ENCODE measurements at regions not wholly inside any gene's neighbourhood (a gene's known extent, or its start where the extent isn't known, plus 50 kb on each side); places are given as distances from the start of the nearest gene placed in this dataset.
"Not testable (repeated sequence)": the region's sequence is repeated elsewhere in the genome, so short reads cannot be mapped to it uniquely, and the experiment has no call there.

DNA sequence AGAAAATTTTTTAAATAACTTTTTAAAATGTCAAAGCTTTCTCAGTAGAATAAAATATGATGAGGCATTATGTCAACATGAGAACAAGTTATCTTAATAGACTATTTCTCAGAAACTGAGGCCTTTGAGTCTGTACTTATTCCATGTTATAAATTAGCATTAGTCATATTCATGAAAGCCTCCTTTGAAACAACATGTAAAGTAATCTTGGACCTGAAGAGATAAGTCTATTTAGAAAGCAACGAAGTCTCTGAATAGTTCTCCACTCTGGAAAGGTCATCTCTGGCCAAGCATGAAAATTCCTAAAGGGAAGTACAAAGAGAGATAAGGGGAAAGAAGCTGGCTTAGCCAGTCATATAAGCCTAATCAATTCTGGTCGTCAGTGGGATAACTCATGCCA is 150.8 kb downstream of the CYB561 start:
- DNase-seq = no peak

DNA sequence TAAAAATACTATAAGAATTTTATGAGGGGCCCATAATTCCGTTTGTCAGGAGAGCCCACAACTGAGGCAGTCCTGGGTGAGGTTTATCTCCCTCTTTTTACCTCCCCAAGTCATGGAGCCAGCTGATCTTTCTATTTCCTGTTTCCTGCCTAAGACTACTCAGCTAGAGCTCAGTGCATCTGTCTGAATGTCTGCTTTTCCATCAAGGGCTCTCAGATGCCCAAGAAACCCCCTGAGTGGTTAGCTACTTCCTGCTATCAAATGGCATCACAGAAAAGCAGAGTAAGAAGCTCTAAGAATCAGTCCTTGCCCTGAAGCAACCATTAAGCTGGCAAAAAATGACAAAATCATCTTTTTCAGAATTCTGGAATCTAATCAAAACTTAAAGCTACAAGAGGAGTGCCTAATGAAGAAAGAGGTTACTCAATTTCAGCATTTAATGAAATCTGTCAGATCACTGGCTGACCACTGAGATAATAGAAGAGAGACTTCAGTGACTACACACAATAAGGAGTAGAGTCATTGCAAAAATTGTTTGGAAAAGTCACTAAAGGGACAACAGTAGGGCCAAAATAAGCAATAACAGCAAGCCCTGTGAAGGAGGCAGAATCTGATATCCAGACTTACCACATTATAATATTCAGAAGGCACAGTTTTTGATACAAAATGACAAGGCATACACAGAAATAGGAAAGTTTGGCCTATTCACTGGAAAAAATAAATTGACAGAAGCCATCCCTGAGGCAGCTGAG is 150.1 kb downstream of the CYB561 start:
- DNase-seq = no peak

DNA sequence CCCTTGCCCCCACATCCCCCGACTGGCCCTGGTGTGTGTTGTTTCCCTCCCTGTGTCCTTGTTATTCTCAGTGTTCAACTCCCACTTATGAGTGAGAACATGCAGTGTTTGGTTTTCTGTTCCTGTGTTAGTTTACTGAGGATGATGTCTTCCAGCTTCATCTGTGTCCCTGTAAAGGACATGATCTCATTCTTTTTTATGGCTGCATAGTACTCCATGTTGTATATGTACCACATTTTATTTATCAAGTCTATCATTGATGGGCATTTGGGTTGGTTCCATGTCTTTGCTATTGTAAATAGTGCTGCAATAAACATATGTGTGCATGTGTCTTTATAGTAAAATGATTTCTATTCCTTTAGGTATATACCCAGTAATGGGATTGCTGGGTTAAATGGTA is 147.2 kb downstream of the CYB561 start:
- DNase-seq = not testable (repeated sequence)

DNA sequence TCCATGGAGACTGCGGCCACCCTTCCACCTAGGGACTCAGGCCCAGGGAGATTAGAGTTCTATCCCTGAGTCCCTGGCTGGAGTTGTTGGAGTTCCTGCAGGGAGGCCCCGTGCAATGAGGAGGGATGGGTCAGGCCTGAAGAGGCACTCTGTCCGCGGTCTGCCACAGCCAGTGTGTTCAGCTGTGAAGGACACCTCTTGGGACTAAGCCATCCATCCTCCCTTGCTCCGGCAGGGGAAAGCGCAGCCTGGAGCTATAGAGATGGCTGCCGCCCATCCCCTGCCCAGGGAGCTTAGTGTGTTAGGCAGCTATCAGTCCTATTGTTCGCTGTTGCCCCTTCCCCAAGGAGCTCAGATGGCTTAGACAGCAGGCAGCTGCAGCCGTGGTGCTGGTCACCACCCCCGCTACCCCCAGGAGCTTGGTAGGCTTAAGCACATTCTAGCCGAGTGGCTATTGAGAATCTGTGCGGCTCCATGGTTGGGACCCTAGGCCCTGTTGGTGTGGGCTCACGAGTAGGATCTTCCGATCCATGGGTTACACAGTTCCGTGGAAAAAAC is 141.3 kb downstream of the CYB561 start:
- no peak for DNase-seq

DNA sequence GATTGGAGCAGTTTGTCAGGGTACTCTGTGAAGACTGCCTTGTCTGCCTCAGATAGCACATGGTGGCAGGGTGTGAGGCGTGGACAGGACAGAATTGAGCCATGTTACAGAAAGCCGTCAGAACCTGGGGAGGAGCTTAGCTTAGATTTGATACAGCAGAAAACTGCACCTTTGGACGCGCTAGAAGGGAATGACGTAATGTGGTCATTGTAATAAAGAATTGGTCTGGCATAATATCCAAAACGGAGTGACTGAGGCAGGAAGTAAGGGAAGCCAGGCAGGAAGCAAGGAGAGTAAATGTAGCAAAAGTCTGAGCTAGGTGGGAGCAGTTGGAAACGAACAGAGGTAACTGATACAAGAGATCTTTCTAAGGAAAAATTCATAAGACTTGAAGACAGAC is 140.2 kb downstream of the CYB561 start:
- DNase-seq = no peak

DNA sequence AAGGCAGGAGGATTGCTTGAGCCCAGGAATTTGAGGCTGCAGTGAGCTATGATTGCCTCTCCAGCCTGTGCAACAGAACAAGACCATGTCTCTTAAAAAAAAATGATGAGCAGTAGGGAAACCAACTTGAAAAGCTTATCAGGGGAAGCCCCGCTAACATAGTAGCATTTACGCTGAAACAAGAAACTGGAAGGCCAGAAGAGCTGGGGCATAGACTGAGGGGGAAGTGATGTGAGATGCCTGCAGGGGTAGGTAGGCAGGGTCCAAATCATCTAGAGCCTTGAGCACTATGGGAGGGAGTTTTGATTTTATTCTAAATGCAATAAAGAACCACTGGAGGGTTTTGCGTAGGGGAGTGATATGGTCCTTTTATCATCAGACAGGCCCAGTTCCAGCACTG is 139.3 kb downstream of the CYB561 start:
- DNase-seq = no peak

DNA sequence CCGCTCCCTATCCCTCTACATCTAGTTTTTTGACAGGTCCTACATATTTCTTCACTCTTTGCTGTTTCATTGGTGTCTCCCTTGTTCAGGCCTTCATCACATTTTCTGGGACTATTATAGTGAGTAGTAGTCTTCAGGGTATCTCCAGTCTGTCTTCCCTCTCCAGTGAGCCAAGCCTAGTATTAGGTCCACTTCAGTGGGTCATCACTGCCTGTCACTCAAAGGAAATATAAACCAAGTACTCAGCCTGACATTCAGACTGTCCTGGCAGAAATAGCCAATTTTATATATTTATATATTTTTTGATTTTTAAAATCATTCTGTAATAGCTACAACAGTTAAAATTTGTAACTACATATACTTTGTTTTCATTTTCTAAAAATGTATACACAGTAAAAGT is 137.8 kb downstream of the CYB561 start:
- no peak for DNase-seq

DNA sequence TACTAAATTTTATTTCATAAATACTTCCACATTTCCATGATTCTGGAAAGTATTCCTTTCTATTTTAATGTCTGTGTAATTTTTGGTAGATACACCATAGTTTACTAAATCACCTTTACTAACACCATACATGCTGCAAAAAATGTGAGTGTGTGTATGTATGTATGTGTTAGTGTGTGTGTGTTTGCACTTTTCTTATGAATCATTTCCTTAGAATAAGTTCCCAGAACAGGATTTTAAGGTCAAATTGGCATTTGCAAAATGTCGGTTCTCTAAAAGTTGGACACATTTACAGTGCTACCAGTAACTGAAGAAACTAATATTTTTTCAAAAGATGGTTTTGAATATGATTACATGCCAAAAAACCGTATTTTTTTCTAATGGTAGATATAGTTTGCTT is 137.1 kb downstream of the CYB561 start:
- DNase-seq = no peak

DNA sequence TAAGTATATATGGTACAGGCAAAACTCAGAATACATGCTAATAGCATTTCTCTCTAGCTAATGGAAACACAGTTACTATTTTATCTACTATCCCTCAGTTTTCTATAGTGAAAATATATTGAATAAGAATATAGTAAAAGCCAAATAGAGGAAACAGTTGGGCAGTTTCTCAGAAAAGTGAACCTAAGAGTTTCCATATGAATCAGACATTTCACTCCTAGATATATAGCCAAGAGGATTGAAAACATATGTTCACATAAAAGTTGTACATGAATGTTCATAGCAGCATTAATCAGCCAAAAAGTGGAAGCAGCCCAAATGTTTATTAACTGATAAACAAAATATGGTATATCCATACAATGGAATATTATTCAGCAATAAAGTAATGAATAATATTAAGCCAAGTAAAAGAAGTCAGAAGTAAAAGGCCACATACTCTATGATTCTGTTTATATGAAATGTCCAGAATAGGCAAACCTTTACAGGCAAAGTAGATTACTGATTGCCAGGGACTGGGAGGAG is 134.6 kb downstream of the CYB561 start:
- no peak for DNase-seq

DNA sequence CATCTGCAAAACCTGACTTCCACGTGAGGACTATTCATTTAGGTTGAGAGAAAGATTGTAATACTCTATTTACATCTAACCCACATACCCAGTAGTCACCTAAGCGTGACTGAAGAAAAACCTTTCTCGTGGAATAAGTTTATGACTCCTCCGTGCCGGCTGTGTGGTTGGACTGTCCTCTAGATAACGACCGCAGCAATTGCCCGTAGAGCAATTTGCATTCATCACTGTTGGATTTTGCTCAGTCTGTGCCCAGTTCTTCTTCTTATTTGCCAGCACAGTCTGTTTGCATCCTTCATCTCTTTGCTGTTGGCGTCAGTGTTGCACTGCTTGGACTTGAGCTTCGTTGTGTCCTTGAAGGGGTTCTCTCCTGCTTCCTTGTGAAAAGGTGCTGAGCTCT is 131.3 kb downstream of the CYB561 start:
- no peak for DNase-seq

DNA sequence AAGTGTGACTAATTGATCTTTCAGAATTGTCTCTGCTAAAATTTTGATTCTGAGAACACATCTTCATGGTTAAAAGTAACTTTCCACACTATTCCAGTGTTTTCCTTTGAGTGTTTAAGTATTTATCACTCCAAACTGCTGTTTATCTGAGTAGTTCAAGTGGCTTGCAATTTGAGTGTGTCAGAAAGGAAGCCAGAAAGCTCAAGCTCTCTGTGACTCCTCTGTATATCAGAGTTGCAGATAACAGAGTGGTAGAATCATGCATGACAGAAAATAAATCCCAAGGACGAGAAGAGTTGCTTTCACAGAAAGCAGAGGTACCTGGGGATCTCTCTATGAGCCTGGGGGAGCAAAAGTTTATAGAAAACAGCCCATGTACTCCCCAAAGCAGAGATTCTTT is 130.0 kb downstream of the CYB561 start:
- DNase-seq = no peak

DNA sequence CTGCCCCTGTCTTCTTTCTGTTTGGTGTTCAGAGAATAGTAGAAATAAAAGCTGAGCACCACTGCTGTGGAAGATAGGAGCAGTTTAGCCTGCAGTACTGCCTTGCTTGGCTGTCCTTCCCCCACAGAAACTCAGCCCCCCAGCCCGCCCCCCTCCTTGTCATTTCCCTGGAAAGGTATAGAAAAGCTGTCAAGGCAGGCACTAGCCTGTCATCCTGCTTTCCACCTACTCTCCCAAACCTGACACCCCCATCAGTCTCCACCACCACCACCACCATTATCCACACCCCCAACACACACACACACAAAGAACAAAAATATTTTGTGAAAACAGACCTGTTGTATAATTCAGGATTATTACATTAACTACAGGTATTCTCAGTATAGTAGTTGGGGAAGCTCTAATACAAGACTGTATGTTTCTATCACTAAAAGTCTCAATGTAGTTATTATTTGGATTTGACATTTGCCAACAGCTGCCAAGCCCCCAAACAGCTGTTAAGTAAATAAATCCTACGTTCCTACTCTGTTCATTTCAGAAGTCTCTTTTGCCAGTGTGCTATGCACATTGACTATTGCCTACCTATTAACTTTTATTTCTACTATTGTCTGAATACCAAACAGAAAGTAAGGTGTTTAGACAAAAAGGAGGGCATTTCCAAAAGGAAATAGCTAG is 128.8 kb downstream of the CYB561 start:
- DNase-seq = no peak

DNA sequence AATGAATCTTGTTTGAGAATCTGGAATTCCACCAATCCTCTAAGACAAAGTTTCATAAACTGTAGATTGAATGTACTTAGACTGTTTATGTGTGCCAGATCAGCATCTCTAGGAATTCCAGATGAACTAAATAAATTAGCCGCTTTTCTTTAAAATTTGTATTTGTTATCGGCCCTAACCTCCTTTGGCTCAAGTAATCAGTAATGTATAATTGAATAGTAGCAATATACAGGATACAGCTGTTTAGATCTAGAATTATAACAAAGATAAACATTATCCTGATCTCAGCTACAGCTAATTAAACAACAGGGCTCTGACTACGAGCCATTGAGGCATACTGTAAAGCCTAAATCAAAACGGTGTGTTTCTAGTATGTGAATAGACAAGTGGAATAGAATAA is 120.3 kb downstream of the CYB561 start:
- DNase-seq = no peak

DNA sequence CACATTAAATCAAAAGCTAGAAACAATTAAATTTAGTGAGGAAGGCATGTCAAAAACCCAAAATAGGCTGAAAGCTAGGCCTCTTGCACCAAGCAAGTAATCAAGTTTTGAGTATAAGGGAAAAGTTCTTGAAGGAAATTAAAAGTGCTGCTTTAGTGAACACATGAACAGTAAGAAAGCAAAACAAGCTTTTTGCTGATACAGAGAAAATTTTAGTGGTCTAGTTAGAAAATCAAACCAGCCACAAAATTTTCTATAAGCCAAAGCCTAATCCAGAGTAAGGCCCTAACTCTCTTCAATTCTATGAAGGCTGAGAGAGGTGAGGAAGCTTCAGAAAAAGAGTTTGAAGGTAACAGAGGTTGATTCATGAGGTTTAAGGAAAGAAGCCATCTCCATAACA is 116.2 kb downstream of the CYB561 start:
- DNase-seq = no peak

DNA sequence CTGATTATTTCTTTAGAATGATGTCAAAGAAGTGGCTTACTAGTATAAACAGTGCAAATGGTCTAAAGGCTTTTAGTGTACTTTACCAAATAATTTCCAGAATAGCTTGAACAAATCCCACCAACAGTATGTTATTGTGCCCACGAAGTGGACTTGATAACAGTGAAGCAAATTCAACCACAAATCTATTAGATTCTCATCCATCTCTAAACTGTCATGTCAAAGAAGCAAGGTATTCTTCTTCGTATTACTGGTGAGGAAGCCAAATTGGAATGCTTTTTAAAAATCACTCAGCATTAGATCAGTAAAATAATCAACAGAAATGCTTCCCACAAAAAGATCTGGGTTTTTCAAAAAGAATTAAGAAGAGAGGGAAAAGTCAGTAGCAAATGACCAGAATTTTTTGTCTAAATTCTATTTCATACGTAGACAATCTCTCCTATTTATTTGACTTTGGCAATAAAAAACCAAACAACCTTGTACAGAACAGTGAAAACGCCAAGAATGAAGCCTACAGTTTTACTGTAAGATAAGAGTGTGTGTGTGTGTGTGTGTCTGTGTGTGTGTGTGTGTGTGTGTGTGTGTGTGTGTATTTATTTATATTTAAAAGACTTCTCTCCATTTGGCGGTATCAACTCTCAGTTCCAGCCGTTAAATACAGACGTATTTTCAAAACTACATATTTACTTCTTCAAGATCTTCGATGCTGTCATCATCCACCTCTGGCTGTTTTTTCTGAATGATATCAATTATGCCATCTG is 114.6 kb downstream of the CYB561 start:
- DNase-seq = no peak

DNA sequence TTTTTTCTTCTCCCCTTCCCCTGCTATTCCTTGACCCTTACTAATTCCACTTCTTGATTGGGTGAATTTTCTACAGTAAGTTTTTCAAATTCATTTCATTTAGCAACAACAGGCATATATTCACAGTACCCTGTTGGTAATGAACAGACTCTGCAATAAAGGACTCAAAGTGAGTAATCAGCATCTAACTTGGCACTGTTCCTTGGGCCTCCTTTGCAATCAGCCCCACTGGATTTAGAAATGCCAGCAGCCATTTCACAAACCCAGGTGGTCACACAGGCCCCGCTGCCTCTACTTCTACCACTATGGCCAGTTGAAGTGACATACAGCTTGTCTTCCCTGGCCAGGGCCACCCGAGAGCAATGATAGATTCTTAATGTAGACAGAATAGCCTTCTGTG is 113.8 kb downstream of the CYB561 start:
- no peak for DNase-seq

DNA sequence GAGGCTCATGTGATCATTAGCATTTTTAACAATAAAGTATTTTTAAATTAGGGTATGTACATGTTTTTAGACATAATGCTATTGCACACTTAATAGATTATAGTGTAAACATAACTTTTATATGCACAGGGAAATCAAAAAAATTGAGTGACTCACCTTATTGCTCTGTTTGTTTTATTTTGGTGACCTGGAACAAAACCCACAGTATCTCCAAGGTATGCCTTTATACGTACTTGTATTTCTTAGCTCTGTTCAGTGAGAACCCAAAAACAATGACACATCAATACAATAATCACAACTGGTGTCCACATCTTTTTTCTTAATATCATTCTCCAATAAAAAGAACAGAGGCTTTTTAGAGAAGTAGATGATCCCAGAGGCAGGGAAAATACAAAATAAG is 112.2 kb downstream of the CYB561 start:
- DNase-seq = no peak

DNA sequence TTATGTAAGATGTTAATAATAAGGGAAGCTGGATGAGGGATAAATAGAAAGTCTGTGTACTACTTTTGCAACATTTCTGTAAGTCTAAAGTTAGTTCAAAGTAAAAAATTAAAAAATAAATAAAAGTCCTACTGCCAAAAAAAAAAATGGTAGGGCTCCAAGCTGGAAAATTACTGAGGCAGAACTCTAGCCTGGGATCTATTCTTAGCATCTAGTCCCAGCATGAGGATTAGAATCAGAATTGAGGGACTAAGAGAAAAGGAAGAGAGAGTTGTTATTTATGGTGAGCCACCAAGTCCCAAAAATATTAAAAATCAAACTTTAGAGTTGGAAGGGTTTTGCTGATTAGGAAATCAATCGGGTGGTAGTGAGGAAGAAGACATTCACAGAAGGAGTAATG is 110.3 kb downstream of the CYB561 start:
- no peak for DNase-seq

DNA sequence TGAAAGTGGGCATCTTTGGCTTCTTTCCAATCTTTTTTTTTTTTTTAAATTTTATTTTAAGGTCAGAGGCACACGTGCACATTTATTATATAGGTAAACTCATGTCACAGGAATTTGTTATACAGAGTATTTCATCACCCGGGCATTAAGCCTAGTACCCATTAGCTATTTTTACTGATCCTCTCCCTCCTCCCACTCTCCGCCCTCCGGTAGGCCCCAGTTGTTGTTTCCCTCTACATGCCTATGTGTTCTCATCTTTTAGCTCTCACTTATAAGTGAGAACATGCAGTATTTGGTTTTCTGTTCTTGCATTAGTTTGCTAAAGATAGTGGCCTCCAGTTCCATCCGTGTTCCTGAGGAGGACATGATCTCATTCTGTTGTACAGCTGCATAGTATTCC is 108.5 kb downstream of the CYB561 start:
- no peak for DNase-seq

DNA sequence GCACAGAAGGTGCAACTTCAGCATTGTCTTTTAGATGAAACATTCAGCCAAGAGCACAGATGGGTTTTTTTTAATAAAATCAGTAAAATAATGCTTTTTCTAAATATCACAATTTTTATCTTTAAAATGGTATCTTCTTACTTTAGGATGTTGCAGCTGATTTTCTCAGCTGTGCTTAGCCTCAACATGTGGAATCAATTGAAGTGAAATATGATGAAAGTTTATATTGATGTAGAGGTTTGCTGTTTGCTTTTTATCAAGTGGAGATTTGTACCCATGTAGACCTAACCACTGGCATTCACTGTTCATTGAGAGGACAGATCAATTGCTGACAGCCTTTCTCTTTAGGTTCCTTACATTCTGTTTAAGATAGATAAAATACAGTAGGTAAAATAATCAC is 107.8 kb downstream of the CYB561 start:
- DNase-seq = no peak

DNA sequence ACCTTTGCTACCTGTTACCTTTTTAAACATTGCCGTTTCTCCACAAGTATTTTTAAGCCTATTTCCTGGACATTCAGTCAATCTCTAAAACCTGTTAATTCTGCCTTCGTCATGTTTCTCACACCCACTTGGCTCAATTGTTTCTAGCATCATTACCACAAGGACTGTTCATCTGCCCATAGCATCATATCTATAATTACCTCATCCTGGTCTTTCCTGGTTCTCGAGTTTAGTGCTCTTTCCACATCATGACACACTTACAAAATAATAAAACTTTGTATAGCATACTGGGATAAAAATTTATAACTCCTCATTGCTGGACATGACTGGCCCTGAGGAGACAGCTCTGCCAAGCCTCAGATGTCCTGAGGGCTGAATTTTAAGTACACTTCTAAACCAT is 104.8 kb downstream of the CYB561 start:
- no peak for DNase-seq

DNA sequence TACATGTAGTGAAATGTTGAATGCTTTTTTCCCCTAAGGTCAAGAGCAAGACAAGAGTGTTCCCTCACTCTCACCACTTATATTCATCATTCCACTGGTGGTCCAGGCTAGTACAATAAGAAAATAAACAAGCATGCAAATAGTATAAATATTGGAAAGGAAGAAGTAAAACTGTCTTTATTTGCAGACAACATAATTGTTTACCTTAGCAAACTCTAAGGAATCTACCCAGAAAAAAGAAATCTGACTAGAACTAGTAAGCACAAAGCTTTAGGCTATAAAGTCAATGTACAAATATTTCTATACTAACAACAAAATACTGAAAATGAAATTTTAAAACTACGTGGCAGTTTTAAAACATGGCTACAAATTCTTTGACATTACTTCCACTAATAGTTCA is 101.7 kb downstream of the CYB561 start:
- DNase-seq = no peak

DNA sequence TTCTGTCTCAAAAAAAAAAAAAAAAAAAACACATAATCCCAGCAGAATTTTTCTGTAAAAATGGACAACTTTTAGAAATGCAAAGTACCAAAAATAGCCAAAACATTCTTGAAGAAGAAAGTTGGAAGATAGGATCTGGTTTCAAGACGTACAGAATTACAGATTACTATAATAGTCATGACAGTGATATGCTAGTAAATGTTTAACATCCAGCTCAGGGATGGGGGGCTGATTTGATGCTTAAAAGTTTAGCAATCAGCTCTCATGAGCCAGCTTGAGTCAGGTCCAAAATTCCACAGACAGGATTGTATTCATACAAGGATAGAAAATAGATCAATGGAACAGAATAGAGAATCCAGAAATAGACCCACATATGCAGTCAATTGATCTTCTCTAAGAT is 100.5 kb downstream of the CYB561 start:
- no peak for DNase-seq

Measured in hindlimb muscle (tissue), 1 donor.